NCI-H1417 (cell line): ENCODE measurements at regions not wholly inside any gene's neighbourhood (a gene's known extent, or its start where the extent isn't known, plus 50 kb on each side); places are given as distances from the start of the nearest gene placed in this dataset.
A peak's percentile ranks its signal among the peaks of the same experiment; 100 is the strongest.

Source experiments
- DNase-seq, 3 experiments: peaks; one replicate each; lab custom pipeline; 2025; lab: John Stamatoyannopoulos, UW

DNA sequence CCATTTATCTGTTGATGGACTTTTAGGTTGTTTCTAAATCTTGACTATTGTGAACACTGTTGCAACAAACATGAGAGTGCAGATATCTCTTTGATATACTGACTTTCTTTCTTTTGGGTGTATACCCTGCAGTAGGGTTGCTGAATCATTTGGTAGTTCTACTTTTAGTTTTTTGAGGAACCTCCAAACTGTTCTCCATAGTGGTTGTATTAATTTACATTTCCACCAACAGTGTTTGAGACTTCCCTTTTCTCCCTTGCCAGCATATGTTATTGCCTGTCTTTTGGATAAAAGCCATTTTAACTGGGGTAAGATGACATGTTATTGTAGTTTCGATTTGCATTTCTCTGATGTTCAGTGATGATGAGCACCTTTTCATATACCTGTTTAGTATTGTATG is 330.0 kb downstream of the DDX10 start:
- DNase-seq: no peak

GRCh38 chr11:108997826-108998225 is 333.0 kb downstream of the DDX10 start:
- no peak for DNase-seq

GRCh38 chr11:109000531-109000930 is 335.7 kb downstream of the DDX10 start:
- no peak for DNase-seq

DNA sequence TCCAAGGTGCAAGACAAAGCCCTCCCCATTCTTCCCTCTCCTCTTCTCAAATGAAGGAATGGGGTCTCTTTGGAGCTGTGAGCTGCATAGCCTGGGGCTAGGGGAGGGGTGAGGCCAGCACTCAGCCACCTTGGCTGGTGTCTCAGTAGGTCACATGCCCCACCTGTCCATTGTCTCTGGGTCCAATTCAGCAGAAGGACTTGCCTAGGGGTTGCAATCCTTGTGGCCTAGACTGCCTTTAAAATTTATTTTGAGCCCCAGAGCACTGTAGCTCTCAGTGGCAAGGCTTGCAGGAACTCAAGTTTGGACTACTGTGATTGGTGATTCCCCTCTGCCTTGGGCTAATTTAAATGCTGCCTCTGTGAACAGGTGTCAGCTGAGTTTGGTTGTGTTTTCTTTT is 336.7 kb downstream of the DDX10 start:
- DNase-seq: no peak

GRCh38 chr11:109012991-109013390 is 348.1 kb downstream of the DDX10 start:
- no peak for DNase-seq

GRCh38 chr11:109015283-109015682 is 350.4 kb downstream of the DDX10 start:
- DNase-seq: no peak

DNA sequence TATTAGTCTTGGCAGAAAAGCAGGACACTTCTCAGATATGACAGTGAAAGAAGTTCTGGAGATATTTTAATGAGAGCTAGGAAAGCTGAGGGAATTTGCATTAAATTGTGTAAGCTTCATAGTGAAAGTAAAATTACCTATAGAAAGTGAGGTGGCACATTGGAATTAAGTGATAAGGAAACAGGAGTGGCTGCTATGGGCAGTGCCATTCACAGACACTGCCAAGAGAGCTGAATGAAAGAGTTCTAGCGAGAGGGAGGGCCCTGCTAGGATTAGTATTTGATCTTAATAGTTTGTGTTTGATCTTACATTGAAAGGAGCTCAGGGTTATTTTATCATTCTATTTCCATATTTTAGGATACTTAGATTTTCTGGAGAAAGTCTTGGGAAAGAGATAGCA is 351.9 kb downstream of the DDX10 start:
- no peak for DNase-seq

- no peak for DNase-seq
Measured at GRCh38 chr11:109017489-109017888, 352.6 kb downstream of the DDX10 start.

DNA sequence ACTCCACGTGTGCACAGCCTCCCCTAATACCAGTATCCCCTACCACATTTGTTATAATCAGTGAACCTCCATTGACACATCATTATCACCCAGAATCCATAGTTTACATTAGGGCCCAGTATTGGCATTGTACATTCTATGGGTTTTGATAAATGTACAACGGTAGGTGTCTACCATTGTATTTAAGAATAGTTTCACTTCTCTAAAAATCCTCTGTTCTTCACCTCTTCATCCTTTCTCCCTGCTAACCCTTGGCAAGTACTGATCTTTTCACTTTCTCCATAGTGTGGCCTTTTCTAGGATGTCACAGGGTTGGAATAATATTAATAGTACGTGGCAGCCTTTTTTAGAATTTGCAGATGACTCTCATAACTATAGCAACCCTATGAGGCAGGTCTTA is 353.8 kb downstream of the DDX10 start:
- DNase-seq: no peak

DNA sequence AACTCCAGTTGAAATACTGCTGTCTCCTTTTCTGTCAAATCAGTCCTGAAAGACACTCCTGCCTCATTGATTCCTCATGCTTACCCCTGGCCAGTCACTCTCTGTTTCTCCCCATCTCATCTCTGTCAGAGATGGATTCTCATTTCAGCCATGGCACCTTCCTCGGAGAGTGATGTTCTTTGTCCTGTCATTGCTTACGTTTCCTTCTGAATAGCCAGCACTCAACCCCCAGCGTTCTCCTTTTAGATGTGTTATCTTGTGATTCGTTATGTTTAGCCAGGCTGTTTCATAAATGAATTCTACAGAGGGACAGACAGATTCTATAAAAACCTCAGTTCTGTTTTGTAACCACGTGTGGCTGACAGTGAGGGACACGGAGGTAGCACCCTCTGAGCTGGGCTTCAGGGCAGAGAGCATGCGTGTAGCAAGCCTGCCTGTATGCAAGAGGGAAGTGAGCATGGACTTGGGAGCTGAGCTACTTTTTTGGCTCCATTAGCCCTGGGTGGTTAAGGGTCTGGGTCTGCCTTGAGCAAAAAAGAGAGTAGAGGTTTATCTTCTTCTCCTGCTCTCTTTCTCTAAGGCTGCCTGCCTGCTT is 354.6 kb downstream of the DDX10 start:
- DNase-seq: no peak

GRCh38 chr11:109023036-109023435 is 358.2 kb downstream of the DDX10 start:
- DNase-seq: no peak

DNA sequence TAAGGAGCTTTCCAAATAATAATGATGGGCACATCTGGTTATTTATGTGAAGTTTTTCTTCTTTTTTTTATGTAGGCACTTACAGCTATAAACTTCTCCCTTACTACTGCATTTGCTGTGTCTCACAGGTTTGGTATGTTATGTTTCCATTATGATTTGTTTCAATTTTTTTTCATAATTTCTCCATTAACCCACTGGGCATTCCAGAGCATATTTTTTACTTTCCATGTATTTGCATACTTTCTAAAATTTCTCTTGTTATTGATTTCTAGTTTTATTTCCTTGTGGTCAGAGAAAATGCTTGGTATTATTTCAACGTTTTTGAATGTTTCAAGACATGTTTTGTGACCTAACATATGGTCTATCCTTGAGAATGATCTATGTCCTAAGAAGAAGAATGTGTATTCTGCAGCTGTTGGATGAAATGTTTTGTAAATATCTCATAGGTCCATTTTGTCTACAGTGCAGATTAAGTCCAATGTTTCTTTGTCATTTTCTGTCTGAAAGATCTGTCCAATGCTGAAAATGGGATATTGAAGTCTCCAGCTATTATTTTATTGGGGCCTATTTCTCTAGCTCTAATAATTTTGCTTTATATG is 362.1 kb downstream of the DDX10 start:
- no peak for DNase-seq

GRCh38 chr11:109027851-109028250 is 363.0 kb downstream of the DDX10 start:
- DNase-seq: no peak

DNA sequence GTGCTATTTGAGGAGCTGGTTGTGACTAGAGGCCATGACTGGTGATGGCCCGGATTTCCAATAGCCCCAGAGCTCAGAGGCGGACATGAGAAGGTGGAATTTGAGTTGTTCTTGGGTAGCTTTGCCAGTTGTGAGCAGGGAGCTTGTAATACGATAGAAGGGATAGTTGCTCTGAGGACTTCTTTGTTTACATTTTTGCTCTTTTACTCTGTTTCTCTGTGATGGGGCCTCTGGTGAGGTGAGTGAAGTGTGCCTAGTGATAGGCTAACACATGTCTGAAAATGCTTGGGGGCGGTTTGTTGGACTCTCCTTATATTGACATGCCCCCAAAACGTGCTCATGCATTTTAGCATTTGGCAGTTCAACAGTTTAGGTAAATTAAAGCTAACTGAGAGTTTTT is 365.1 kb downstream of the DDX10 start:
- no peak for DNase-seq

GRCh38 chr11:109033627-109034338 is 368.9 kb downstream of the DDX10 start:
- no peak for DNase-seq

DNA sequence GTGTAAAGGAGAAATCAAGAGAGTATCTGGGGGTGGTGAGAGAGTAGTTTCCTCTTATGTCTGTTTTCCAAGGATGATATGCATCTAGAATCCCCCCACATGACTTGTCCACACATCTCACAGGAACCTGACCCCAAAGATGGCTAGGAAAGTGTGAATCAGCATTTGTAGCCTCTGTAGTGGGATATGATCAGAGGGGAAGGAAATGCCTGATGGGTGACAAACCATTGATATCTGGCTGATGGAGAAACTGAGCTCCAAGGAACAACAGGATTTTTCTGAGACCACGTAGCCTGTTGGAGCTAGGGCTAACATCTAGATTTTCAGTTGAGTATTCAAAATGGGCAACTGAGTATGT is 369.4 kb downstream of the DDX10 start:
- DNase-seq: no peak

DNA sequence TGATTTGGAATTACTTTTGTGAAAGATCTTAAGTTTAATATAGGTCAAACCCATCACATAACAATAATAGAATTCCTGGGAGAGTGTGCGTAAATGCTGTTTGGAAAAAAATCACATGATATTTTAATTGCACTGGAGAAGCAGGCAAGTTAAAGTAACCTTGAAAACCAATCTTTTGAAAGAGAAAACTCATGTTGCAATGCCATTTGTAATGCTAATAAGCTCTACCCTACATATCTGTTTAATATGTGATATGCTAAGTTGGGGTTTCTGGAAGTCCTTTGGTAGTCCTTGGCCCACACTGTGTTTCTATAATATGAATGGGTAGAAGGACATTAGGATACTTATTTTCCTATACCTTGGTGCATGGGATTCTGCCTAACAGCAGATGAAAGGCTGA is 370.4 kb downstream of the DDX10 start:
- DNase-seq: no peak

GRCh38 chr11:109036011-109036410 is 371.1 kb downstream of the DDX10 start:
- DNase-seq: no peak

DNA sequence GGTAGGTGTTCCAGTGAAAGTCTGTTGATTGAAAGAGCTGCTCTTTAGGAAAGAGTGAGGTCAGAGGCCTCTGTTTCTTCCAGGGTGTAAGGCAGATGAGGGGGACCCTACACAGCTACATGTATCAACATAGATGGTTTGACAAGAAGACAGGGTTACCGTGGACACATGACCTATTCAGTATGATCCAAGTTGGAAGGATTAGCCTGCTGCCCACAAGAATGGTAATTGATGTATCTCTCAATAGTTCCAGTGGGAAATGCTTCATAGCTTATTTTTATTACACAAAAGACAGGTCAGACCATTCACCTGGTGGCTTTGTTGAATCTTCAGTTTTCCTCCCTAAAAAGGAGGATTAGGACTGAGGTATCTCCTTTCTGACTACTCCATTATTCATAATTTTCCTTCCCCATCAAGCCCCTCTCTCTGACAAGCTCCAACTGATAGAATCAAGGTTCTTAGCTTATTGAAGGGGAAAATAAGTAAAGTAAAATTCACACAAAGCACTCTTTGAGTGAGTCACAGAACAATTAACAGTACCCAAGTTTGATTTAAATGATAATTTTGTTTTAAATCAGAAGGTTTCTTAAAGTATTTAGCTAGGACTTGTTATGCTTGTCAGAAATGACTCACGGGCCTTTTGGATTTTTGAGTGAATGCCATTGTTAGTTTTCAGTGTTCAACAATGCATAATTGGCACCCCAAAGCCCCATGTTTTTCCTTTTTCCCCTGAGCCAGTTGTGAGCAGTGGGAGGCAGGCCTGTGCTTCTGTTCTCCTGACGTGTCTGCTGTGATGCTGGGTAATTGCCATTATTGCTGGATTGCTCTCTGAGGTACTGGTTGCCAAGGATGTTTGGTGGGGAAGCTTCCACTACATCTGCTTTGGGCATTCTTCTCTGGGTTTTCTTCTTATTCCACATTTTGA is 373.2 kb downstream of the DDX10 start:
- DNase-seq: peak in 1 of 3 experiments; percentile 20

GRCh38 chr11:109039611-109040010 is 374.7 kb downstream of the DDX10 start:
- peak in 1 of 3 experiments; percentile 44 for DNase-seq

DNA sequence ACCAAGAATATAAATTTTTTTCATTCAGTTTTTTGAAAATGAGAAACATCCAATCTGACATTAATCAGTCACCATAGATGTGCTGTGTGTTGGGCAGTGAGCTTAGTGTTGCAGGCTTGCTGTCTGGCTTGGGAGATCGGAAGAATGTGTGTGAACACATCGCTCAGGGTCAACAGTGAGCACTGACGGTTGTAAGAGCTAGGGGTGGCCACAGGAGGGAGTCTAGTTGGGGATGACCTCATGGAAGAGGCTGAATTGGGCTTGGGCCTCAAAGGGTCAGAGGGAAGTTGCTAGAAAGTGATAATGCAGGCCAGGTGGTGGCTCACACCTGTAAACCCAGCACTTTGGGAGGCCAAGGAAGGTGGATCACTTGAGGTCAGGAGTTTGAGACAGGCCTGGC is 375.4 kb downstream of the DDX10 start:
- no peak for DNase-seq

DNA sequence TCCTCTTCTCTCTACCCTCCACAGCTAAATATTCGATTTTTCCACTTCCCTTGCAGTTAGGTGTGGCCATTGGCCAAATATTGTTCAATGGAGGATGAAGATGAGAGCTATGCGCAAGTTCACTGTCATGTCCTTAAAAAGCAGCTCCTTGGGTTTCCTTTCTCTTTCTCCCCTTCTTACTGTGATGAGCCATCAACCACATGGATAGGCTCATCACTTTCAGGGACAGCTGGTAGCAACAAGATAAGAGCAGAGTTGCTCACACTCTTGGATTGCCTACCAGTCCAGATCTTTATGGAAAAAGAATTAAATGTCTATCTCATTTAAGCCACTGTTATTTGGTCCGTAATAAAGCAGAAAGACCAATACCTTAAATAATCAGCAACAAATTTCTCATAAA is 377.0 kb downstream of the DDX10 start:
- no peak for DNase-seq

DNA sequence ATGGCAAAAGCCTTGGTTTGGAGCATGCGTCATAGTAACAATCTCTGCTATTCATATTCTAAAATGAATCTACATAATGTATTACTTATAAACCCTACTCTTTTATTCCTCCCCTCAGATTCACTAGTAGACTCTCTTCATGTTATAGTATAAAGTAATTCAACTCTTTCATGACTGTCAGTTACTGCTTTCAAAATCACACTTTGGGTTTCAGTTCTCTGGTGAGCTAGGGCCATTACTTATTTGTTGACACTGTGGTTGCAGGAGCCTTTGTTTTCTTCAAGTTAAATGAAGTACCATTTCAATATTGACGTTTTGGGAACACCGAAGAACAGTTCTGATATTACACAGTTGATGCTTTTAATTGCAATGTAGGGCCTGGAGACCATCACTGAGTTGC is 378.4 kb downstream of the DDX10 start:
- DNase-seq: peak in 1 of 3 experiments; percentile 21
